22Rv1 (cell line): ENCODE measurements at regions not wholly inside any gene's neighbourhood (a gene's known extent, or its start where the extent isn't known, plus 50 kb on each side); places are given as distances from the start of the nearest gene placed in this dataset.

Experiments
- CTCF ChIP-seq: fragments of 450-650 bp; IDR thresholded peaks from 2 replicates; pipeline ENCODE4 v1.5.1; 2017; ENCODE audit warnings: mild to moderate bottlenecking
- ZFX ChIP-seq: fragments of 450-650 bp; IDR thresholded peaks from 2 replicates; pipeline ENCODE4 v1.6.1; 2017; ENCODE audit warnings: antibody characterized with exemption, borderline replicate concordance

- TF ChIP-seq CTCF: no peak
- no peak for TF ChIP-seq ZFX
These were observed 74.5 kb upstream of the BOD1L1 start for GRCh38 chr4:13701937-13702446.
